ENCODE measurements at regions not wholly inside any gene's neighbourhood (a gene's known extent, or its start where the extent isn't known, plus 50 kb on each side); places are given as distances from the start of the nearest gene placed in this dataset.
"Not testable (repeated sequence)": the region's sequence is repeated elsewhere in the genome, so short reads cannot be mapped to it uniquely, and the experiment has no call there.

DNA sequence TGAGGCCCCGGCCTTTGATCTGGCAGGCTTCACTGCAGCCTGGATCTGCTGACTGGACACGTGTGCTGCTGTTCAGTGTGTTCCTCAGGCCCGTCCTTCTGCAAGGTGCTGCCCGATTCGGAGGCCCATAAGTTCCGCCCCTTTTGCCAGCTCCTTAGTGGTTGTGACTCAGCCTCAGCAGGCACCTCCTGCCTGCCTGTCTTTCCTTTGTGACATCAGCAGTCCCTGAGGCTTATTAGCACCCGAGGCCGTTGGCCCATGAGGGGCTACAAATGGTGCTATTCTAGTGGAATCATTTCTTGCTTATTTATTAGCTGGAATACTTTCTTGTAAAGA, 75.4 kb upstream of the FAN1 start:
- TF ChIP-seq, protein P1, sequence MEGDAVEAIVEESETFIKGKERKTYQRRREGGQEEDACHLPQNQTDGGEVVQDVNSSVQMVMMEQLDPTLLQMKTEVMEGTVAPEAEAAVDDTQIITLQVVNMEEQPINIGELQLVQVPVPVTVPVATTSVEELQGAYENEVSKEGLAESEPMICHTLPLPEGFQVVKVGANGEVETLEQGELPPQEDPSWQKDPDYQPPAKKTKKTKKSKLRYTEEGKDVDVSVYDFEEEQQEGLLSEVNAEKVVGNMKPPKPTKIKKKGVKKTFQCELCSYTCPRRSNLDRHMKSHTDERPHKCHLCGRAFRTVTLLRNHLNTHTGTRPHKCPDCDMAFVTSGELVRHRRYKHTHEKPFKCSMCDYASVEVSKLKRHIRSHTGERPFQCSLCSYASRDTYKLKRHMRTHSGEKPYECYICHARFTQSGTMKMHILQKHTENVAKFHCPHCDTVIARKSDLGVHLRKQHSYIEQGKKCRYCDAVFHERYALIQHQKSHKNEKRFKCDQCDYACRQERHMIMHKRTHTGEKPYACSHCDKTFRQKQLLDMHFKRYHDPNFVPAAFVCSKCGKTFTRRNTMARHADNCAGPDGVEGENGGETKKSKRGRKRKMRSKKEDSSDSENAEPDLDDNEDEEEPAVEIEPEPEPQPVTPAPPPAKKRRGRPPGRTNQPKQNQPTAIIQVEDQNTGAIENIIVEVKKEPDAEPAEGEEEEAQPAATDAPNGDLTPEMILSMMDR (IDR thresholded peaks at IDR 0.05; ENCODE audit: low read depth, low read length, missing input control) = not testable (repeated sequence)
- TF ChIP-seq EGR1 (IDR thresholded peaks at IDR 0.05; ENCODE audit: low read depth in 2 of 2); RAD21 (IDR thresholded peaks at IDR 0.05); GABPA (IDR thresholded peaks at IDR 0.05 in 1 of 2, conservative IDR thresholded peaks at IDR 0.05 in 1 of 2); SP1 (IDR thresholded peaks at IDR 0.05); TAF1 (conservative IDR thresholded peaks at IDR 0.05); JUND (IDR thresholded peaks at IDR 0.05); FOXA1 (IDR thresholded peaks at IDR 0.05); YY1 (IDR thresholded peaks at IDR 0.05); RXRA (IDR thresholded peaks at IDR 0.05): not testable (repeated sequence)
- TF ChIP-seq, protein P2, sequence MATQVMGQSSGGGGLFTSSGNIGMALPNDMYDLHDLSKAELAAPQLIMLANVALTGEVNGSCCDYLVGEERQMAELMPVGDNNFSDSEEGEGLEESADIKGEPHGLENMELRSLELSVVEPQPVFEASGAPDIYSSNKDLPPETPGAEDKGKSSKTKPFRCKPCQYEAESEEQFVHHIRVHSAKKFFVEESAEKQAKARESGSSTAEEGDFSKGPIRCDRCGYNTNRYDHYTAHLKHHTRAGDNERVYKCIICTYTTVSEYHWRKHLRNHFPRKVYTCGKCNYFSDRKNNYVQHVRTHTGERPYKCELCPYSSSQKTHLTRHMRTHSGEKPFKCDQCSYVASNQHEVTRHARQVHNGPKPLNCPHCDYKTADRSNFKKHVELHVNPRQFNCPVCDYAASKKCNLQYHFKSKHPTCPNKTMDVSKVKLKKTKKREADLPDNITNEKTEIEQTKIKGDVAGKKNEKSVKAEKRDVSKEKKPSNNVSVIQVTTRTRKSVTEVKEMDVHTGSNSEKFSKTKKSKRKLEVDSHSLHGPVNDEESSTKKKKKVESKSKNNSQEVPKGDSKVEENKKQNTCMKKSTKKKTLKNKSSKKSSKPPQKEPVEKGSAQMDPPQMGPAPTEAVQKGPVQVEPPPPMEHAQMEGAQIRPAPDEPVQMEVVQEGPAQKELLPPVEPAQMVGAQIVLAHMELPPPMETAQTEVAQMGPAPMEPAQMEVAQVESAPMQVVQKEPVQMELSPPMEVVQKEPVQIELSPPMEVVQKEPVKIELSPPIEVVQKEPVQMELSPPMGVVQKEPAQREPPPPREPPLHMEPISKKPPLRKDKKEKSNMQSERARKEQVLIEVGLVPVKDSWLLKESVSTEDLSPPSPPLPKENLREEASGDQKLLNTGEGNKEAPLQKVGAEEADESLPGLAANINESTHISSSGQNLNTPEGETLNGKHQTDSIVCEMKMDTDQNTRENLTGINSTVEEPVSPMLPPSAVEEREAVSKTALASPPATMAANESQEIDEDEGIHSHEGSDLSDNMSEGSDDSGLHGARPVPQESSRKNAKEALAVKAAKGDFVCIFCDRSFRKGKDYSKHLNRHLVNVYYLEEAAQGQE (IDR thresholded peaks at IDR 0.05) = not testable (repeated sequence)
- TF ChIP-seq, protein P3, sequence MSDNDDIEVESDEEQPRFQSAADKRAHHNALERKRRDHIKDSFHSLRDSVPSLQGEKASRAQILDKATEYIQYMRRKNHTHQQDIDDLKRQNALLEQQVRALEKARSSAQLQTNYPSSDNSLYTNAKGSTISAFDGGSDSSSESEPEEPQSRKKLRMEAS (IDR thresholded peaks at IDR 0.05) = not testable (repeated sequence)
- TF ChIP-seq, protein P4, sequence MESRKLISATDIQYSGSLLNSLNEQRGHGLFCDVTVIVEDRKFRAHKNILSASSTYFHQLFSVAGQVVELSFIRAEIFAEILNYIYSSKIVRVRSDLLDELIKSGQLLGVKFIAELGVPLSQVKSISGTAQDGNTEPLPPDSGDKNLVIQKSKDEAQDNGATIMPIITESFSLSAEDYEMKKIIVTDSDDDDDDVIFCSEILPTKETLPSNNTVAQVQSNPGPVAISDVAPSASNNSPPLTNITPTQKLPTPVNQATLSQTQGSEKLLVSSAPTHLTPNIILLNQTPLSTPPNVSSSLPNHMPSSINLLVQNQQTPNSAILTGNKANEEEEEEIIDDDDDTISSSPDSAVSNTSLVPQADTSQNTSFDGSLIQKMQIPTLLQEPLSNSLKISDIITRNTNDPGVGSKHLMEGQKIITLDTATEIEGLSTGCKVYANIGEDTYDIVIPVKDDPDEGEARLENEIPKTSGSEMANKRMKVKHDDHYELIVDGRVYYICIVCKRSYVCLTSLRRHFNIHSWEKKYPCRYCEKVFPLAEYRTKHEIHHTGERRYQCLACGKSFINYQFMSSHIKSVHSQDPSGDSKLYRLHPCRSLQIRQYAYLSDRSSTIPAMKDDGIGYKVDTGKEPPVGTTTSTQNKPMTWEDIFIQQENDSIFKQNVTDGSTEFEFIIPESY (IDR thresholded peaks at IDR 0.05) = not testable (repeated sequence)
- TF ChIP-seq, protein P5, sequence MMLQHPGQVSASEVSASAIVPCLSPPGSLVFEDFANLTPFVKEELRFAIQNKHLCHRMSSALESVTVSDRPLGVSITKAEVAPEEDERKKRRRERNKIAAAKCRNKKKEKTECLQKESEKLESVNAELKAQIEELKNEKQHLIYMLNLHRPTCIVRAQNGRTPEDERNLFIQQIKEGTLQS (IDR thresholded peaks at IDR 0.05) = not testable (repeated sequence)

All from liver (tissue), 3 donors.